OCI-LY1 (cell line): ENCODE measurements at regions not wholly inside any gene's neighbourhood (a gene's known extent, or its start where the extent isn't known, plus 50 kb on each side); places are given as distances from the start of the nearest gene placed in this dataset.
A peak's percentile ranks its signal among the peaks of the same experiment; 100 is the strongest.

Experiments
- H2AFZ ChIP-seq: fragments of 200-600 bp; sonication (generic), shearing (Covaris generic); 2 replicates; pipeline ENCODE4 v1.6.0; 2014; ENCODE audit warnings: antibody characterized with exemption, mild to moderate bottlenecking, low read length
- H3F3A ChIP-seq: fragments of 200-600 bp; sonication (generic), shearing (Covaris generic); 2 replicates; pipeline ENCODE4 v1.6.0; 2014; ENCODE audit warnings: mild to moderate bottlenecking, antibody characterized with exemption, low read length, moderate library complexity; ENCODE audit not compliant: insufficient read depth
- H3K27ac ChIP-seq: fragments of 200-600 bp; sonication (generic); 2 replicates; pipeline ENCODE4 v1.5.1; 2014; ENCODE audit warnings: low read length, mixed run types, mild to moderate bottlenecking, low read depth; ENCODE audit not compliant: poor library complexity, severe bottlenecking
- H3K27me3 ChIP-seq: fragments of 200-600 bp; sonication (generic); 2 replicates; pipeline ENCODE4 v1.6.0; 2014; ENCODE audit warnings: antibody characterized with exemption, mild to moderate bottlenecking, low read length, moderate library complexity; ENCODE audit not compliant: insufficient read depth
- H3K36me3 ChIP-seq: fragments of 200-600 bp; sonication (generic); 2 replicates; pipeline ENCODE4 v1.6.1; 2014; ENCODE audit warnings: mild to moderate bottlenecking, antibody characterized with exemption, low read length, moderate library complexity, mixed read lengths; ENCODE audit not compliant: insufficient read depth
- H3K4me1 ChIP-seq: fragments of 200-600 bp; sonication (generic); 2 replicates; pipeline ENCODE4 v1.5.1; 2014; ENCODE audit warnings: mild to moderate bottlenecking, low read length, moderate library complexity; ENCODE audit not compliant: insufficient read depth, severe bottlenecking
- H3K4me2 ChIP-seq: fragments of 200-600 bp; sonication (generic), shearing (Covaris generic); 2 replicates; pipeline ENCODE4 v1.6.1; 2014; ENCODE audit warnings: low read length
- H3K4me3 ChIP-seq: fragments of 200-600 bp; sonication (generic); 2 replicates; pipeline ENCODE4 v1.5.1; 2014; ENCODE audit warnings: low read length, low read depth, mild to moderate bottlenecking, mixed read lengths; ENCODE audit not compliant: poor library complexity, severe bottlenecking
- H3K79me2 ChIP-seq: fragments of 200-600 bp; shearing (Covaris generic); 2 replicates; pipeline ENCODE4 v1.6.1; 2016; ENCODE audit warnings: mixed run types, low read length, mixed read lengths; ENCODE audit not compliant: insufficient read depth
- H3K9ac ChIP-seq: fragments of 200-600 bp; sonication (generic), shearing (Covaris generic); 2 replicates; pipeline ENCODE4 v1.6.1; 2014; ENCODE audit warnings: mild to moderate bottlenecking, low read length, mixed read lengths
- H3K9me2 ChIP-seq: fragments of 200-600 bp; sonication (generic), shearing (Covaris generic); 2 replicates; pipeline ENCODE4 v1.6.1; 2014; ENCODE audit warnings: low read depth, mild to moderate bottlenecking, low read length, mixed read lengths
- H3K9me3 ChIP-seq: fragments of 200-600 bp; shearing (Covaris generic); 2 replicates; pipeline ENCODE4 v1.6.1; 2014; ENCODE audit warnings: low read length, mixed read lengths
- H4K20me1 ChIP-seq: fragments of 200-600 bp; sonication (generic), shearing (Covaris generic); 2 replicates; pipeline ENCODE4 v1.6.0; 2016; ENCODE audit warnings: mild to moderate bottlenecking, low read length; ENCODE audit not compliant: insufficient read depth
- EZH2 ChIP-seq: fragments of 200-600 bp; sonication (generic), shearing (Covaris generic); IDR thresholded peaks from 2 replicates; pipeline ENCODE4 v1.8.0; 2017; ENCODE audit warnings: borderline replicate concordance, mixed run types, mild to moderate bottlenecking, antibody characterized with exemption, low read length, moderate library complexity, mixed read lengths
- TF ChIP-seq, protein P1 (sequence below): fragments of 200-600 bp; sonication (generic), shearing (Covaris generic); IDR thresholded peaks from 2 replicates; pipeline ENCODE4 v1.5.1; 2017; ENCODE audit warnings: mild to moderate bottlenecking, antibody characterized with exemption, low read length, moderate library complexity, mixed read lengths

DNA sequence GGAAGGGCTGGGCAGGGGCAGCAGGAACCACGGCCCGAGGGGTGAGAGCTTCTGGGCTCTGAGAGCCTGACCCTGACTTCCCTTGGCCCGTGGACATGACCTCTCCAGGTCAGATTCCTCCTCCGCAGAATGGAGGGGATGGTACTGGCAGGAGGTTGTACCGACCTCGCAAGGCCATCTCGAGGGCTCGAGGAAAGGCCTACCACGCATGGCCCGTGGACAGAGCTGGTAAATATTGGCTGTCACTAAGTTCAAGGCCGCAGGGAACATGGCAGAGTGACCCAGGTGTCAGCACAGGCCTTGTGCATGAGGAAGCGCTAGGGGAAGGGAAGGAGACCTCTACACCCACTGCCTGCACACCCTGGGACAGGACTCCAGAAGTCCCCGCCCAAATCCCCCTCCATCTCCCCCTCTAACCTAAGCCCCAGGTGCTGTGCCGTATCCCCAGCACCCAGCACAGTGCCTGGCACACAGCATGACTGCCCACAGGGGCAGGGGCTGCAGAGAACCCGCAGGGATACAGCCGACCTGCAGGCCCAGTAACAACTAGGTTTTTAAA is 54.9 kb upstream of the PPP2R5C start:
- Histone ChIP-seq H2AFZ (no peak overlapping the region), H3F3A (no peaks in the 10 kb centered on the region), H3K4me2 (peak overlapping the region; percentile 35; the same call in 1 of the 2 replicates), H3K9me2 (no peaks in the 10 kb centered on the region), H3K79me2 (no peaks in the 10 kb centered on the region), H3K27ac (no peak overlapping the region), H4K20me1 (no peaks in the 10 kb centered on the region), H3K36me3 (no peaks in the 10 kb centered on the region), H3K27me3 (no peaks in the 10 kb centered on the region; the same call in 1 of the 2 replicates), H3K4me1 (peaks cover 20% of the 10 kb centered on the region), H3K4me3 (no peak overlapping the region), H3K9ac (no peak overlapping the region), H3K9me3 (no peaks in the 10 kb centered on the region)
- TF ChIP-seq EZH2: no peak

DNA sequence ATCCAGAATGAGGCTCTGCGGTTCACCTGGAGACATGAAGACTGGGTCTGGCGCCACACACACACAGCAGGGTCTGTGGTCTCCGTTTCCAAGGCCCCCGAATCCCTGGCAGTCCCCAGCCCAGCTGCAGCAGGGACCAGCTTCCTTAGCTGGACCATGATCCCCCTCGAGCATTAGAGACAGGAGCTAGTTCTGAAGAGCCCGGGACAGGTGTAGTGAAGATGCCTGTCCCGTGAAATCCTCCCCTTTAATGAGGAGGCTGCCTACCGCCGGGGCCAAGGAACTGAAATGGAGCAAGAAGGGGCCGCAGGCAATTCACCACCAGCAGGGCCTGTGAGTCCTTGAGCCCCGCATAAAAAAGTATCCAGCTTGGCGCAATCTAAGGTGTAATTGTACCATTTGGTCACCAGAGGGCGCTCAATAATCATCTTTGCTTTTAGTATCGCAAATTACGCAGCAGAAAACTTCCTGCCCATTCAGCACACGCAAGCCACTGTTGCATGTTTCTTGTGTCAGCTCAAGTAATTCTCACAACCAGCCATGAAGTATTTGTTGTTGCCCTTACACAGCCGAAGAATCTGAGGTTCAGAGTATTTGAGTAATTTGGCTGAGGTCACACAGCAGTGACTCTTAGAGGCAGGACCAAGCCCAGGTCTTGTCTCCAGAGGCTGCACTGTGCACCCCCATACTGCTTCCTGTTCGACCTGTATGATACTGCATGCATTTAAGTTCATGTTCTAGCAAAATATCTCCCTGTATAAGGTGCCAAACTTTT is 54.3 kb upstream of the PPP2R5C start:
- Histone ChIP-seq H2AFZ (no peak overlapping the region), H3K27ac (no peak overlapping the region), H3K4me3 (no peak overlapping the region), H3K4me2 (peak overlapping the region; percentile 8; the same call in 1 of the 2 replicates), H3K9me3 (no peaks in the 10 kb centered on the region), H3F3A (no peaks in the 10 kb centered on the region), H3K27me3 (no peaks in the 10 kb centered on the region; the same call in 1 of the 2 replicates), H3K9ac (no peak overlapping the region), H3K4me1 (peaks cover 20% of the 10 kb centered on the region), H4K20me1 (no peaks in the 10 kb centered on the region), H3K36me3 (no peaks in the 10 kb centered on the region), H3K79me2 (no peaks in the 10 kb centered on the region), H3K9me2 (no peaks in the 10 kb centered on the region)
- TF ChIP-seq, protein P1, sequence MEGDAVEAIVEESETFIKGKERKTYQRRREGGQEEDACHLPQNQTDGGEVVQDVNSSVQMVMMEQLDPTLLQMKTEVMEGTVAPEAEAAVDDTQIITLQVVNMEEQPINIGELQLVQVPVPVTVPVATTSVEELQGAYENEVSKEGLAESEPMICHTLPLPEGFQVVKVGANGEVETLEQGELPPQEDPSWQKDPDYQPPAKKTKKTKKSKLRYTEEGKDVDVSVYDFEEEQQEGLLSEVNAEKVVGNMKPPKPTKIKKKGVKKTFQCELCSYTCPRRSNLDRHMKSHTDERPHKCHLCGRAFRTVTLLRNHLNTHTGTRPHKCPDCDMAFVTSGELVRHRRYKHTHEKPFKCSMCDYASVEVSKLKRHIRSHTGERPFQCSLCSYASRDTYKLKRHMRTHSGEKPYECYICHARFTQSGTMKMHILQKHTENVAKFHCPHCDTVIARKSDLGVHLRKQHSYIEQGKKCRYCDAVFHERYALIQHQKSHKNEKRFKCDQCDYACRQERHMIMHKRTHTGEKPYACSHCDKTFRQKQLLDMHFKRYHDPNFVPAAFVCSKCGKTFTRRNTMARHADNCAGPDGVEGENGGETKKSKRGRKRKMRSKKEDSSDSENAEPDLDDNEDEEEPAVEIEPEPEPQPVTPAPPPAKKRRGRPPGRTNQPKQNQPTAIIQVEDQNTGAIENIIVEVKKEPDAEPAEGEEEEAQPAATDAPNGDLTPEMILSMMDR: peak; percentile 86
- TF ChIP-seq EZH2: no peak

DNA sequence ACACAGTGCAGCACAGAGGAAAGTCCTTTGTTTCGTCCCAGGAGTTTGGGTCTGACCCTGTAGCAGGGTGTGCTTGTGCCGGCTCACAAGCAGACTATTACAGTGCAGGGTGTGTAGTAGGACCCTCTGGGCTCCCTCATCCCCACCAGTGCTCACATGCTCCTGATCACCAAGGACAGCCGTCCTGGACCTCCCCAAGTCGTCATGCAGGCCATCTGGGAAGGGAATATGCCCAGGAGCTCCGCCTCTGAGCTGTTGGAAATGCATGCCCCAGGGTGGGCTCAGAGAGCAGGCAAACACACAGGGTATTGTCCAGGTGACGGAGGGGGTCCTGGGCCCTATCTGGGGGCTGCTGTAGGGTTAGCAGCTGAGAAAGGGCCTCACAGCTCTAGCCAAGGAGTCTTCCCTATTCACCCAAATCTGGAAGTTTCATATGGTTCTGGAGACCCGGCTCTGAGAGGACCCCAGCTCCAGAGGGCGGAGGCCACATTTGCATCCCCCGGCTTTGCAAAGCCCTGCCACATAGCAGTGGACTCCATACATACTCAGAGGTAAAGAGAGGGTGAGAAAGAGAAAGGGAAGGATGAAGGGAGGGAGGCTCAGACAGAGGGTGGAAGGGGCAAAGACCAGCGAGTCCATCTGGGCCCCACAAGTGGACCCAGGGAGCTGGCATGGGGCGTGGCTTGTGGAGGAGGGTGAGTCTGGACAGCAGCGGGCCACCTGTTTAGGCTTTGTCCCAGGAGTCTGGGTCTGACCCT is 53.5 kb upstream of the PPP2R5C start:
- H3K79me2 ChIP-seq: no peaks in the 10 kb centered on the region
- no peaks in the 10 kb centered on the region for H3K9me2 ChIP-seq
- TF ChIP-seq, protein P1: no peak
- no peak for TF ChIP-seq EZH2
- no peak overlapping the region for H3K9ac ChIP-seq
- no peaks in the 10 kb centered on the region for H4K20me1 ChIP-seq
- H3K4me2 ChIP-seq: no peak overlapping the region; the same call in 1 of the 2 replicates
- H3K4me3 ChIP-seq: no peak overlapping the region
- no peak overlapping the region for H3K27ac ChIP-seq
- H3K27me3 ChIP-seq: no peaks in the 10 kb centered on the region; the same call in 1 of the 2 replicates
- no peaks in the 10 kb centered on the region for H3K9me3 ChIP-seq
- no peak overlapping the region for H2AFZ ChIP-seq
- H3K36me3 ChIP-seq: no peaks in the 10 kb centered on the region
- H3K4me1 ChIP-seq: peaks cover 20% of the 10 kb centered on the region
- no peaks in the 10 kb centered on the region for H3F3A ChIP-seq
